NCI-H1694 treated with DMSO at 0.1 percent for 48 hours (cell line): ENCODE measurements at regions not wholly inside any gene's neighbourhood (a gene's known extent, or its start where the extent isn't known, plus 50 kb on each side); places are given as distances from the start of the nearest gene placed in this dataset.
"Not testable (repeated sequence)": the region's sequence is repeated elsewhere in the genome, so short reads cannot be mapped to it uniquely, and the experiment has no call there.

Experiments used
- DNase-seq: peaks from one replicate; lab custom pipeline; 2025; lab: John Stamatoyannopoulos, UW

GRCh38 chr12:17215759-17216570 lies 610.0 kb upstream of the LMO3 start:
- DNase-seq, result no peak

- no peak for DNase-seq
These were observed 609.0 kb upstream of the LMO3 start for GRCh38 chr12:17214929-17215328.

GRCh38 chr12:17206553-17206952 lies 600.6 kb upstream of the LMO3 start:
- DNase-seq, result no peak

- no peak for DNase-seq
These were observed 598.5 kb upstream of the LMO3 start for GRCh38 chr12:17204289-17205054.

- no peak for DNase-seq
These were observed 597.5 kb upstream of the LMO3 start for GRCh38 chr12:17203497-17203896.

- no peak for DNase-seq
These were observed 592.0 kb upstream of the LMO3 start for GRCh38 chr12:17197971-17198370.

- DNase-seq, result no peak
These were observed 586.8 kb upstream of the LMO3 start for GRCh38 chr12:17192721-17193120.

- no peak for DNase-seq
These were observed 563.9 kb upstream of the LMO3 start for GRCh38 chr12:17169726-17170471.

- no peak for DNase-seq
These were observed 553.7 kb upstream of the LMO3 start for GRCh38 chr12:17159506-17160300.

- no peak for DNase-seq
These were observed 552.2 kb upstream of the LMO3 start for GRCh38 chr12:17158201-17158600.

GRCh38 chr12:17151917-17152316 lies 546.0 kb upstream of the LMO3 start:
- no peak for DNase-seq

GRCh38 chr12:17148706-17149105 lies 542.7 kb upstream of the LMO3 start:
- DNase-seq, result no peak

- DNase-seq, result no peak
These were observed 536.9 kb upstream of the LMO3 start for GRCh38 chr12:17142856-17143255.

- DNase-seq, result no peak
These were observed 534.0 kb upstream of the LMO3 start for GRCh38 chr12:17139931-17140330.

- no peak for DNase-seq
These were observed 531.4 kb upstream of the LMO3 start for GRCh38 chr12:17137396-17137795.

GRCh38 chr12:17134315-17134714 lies 528.4 kb upstream of the LMO3 start:
- DNase-seq, result no peak

- DNase-seq, result no peak
These were observed 526.4 kb upstream of the LMO3 start for GRCh38 chr12:17132336-17132735.

- DNase-seq, result not testable (repeated sequence)
These were observed 510.6 kb upstream of the LMO3 start for GRCh38 chr12:17116538-17116937.

- no peak for DNase-seq
These were observed 504.4 kb upstream of the LMO3 start for GRCh38 chr12:17110316-17110715.

GRCh38 chr12:17108877-17109541 lies 503.0 kb upstream of the LMO3 start:
- DNase-seq, result peak; percentile 58

GRCh38 chr12:17104801-17105200 lies 498.8 kb upstream of the LMO3 start:
- no peak for DNase-seq
